Choroid plexus epithelial cell (primary cell): ENCODE measurements at regions not wholly inside any gene's neighbourhood (a gene's known extent, or its start where the extent isn't known, plus 50 kb on each side); places are given as distances from the start of the nearest gene placed in this dataset.
A peak's percentile ranks its signal among the peaks of the same experiment; 100 is the strongest.

Experiments used
- DNase-seq: peaks from one replicate; pipeline ENCODE4 v3.0.0-alpha.2; 2010; ENCODE audit warnings: low read depth
- H3K4me3 ChIP-seq: 2 replicates; pipeline ENCODE4 v1.5.1; 2011; ENCODE audit warnings: low read depth, mild to moderate bottlenecking, control low read depth, low read length, moderate library complexity
- TF ChIP-seq, protein P1 (sequence below): conservative IDR thresholded peaks from 2 replicates; pipeline ENCODE4 v1.5.1; 2011; ENCODE audit warnings: low read depth, mild to moderate bottlenecking, control low read depth, inconsistent platforms, low read length, moderate library complexity

- TF ChIP-seq, protein P1, sequence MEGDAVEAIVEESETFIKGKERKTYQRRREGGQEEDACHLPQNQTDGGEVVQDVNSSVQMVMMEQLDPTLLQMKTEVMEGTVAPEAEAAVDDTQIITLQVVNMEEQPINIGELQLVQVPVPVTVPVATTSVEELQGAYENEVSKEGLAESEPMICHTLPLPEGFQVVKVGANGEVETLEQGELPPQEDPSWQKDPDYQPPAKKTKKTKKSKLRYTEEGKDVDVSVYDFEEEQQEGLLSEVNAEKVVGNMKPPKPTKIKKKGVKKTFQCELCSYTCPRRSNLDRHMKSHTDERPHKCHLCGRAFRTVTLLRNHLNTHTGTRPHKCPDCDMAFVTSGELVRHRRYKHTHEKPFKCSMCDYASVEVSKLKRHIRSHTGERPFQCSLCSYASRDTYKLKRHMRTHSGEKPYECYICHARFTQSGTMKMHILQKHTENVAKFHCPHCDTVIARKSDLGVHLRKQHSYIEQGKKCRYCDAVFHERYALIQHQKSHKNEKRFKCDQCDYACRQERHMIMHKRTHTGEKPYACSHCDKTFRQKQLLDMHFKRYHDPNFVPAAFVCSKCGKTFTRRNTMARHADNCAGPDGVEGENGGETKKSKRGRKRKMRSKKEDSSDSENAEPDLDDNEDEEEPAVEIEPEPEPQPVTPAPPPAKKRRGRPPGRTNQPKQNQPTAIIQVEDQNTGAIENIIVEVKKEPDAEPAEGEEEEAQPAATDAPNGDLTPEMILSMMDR, result no peak
- H3K4me3 ChIP-seq, result no peak overlapping the region
- DNase-seq, result peak; percentile 12
Observed at GRCh38 chr4:123014038-123014437, 91.6 kb upstream of the NUDT6 start.

- TF ChIP-seq, protein P1, result no peak
Observed at GRCh38 chr4:123017078-123017477, 94.7 kb upstream of the NUDT6 start.

DNA sequence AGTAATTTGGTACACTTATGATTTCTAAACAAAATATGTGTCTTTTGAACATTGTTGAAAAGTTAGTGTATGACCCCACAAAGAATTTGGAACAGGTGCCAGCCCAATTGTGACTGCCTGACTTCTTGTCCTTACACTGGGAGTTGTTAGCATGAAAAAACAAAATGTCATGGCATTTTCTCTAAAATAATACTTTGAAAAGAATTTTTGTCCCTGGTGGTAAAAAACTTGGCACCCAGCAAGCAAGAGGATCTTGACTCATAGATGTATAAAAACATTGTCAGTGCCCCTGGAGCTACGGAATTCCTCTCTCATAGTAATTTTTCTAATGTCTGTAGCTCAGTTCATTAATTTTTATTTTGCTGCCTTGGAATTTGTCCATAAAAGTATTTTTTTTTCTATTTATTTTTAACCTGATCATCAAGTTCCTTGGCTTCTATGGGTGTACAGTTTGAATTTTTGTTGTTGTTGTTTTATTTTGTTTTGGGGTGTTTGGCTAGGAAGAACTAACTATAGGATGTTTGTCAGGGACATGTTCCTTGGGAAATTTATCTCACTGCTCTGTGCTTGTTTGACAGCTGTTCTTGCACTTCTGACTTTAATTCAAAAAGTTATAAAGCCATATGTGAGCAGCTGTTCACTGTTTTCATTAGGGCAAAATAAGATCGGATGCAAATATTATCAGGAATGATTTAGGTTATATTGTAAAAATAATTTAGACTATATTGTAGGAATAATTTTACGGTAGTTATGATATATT, 95.4 kb upstream of the NUDT6 start:
- peak; percentile 74 for DNase-seq
- TF ChIP-seq, protein P1, result no peak
- no peak overlapping the region for H3K4me3 ChIP-seq

More at GRCh38 chr4:123017078-123017477, 94.7 kb upstream of the NUDT6 start:
- H3K4me3 ChIP-seq, result no peak overlapping the region
- no peak for DNase-seq

DNA sequence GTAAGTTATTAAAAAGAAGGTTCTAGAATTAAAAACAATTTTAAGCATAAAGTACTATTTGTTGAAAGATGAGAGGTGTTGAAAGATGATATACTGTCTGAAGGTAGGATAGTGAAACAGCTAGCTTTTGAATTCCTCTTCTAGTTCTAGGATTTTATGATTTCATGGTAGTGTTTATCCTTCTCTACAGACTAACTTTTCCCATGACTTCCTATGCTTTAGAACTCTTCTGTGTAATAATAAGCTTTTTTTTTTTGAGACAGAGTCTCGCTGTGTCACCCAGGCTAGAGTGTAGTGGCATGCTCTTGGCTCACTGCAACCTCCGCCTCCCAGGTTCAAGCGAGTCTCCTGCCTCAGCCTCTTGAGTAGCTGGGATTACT, 96.0 kb upstream of the NUDT6 start:
- no peak overlapping the region for H3K4me3 ChIP-seq
- DNase-seq, result peak; percentile 18
- TF ChIP-seq, protein P1, result no peak

DNA sequence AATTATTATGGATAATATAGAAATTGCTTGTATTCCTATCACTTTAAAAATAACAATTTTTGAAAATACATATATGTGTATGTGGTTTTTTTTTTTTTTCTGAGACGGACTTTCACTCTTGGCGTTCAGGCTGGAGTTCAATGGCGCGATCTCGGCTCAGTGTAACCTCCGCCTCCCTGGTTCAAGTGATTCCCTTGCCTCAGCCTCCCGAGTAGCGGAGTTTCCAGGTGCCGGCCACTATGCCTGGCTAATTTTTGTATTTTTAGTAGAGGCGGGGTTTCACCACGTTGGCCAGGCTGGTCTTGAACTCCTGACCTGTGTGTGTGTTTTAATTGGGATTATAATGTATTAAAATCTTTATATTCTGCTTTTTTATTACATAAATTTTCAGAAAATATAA, 97.9 kb upstream of the NUDT6 start:
- TF ChIP-seq, protein P1, result no peak
- DNase-seq, result no peak
- H3K4me3 ChIP-seq, result no peak overlapping the region

- no peak for DNase-seq
- H3K4me3 ChIP-seq, result no peak overlapping the region
- TF ChIP-seq, protein P1, result no peak
Observed at GRCh38 chr4:123023647-123024046, 101.2 kb upstream of the NUDT6 start.

GRCh38 chr4:123024710-123025109, 102.3 kb upstream of the NUDT6 start:
- TF ChIP-seq, protein P1, result no peak
- DNase-seq, result no peak
- H3K4me3 ChIP-seq, result no peak overlapping the region
